Activated B cell treated with CpG ODN at 0.5 μM for 24 hours (primary cell): ENCODE measurements at regions not wholly inside any gene's neighbourhood (a gene's known extent, or its start where the extent isn't known, plus 50 kb on each side); places are given as distances from the start of the nearest gene placed in this dataset.

Source experiments
- ATAC-seq: fragments of 200-7000 bp; cut with Tn5 transposase; one replicate; pipeline ENCODE4 v1.10.0; 2021; ENCODE audit warnings: low read depth, mild to moderate bottlenecking, moderate library complexity
- CTCF ChIA-PET: fragments of 350-600 bp; sonication (Branson Sonifier 250); formaldehyde crosslinking; loops from one replicate; lab custom pipeline; 2021; ENCODE audit warnings: antibody characterized with exemption; lab: Charles Lee
- POLR2A ChIA-PET: fragments of 350-600 bp; sonication (Branson Sonifier 250); formaldehyde crosslinking; loops from one replicate; lab custom pipeline; 2021; ENCODE audit warnings: antibody characterized with exemption; lab: Charles Lee
- DNase-seq: peaks from one replicate; pipeline ENCODE4 v3.0.0; 2022
- H3K27ac Mint-ChIP-seq: one replicate; pipeline ENCODE4 v1.8.0; 2020; ENCODE audit warnings: mixed read lengths
- H3K27me3 Mint-ChIP-seq: one replicate; pipeline ENCODE4 v1.8.0; 2021; ENCODE audit warnings: mixed read lengths
- H3K36me3 Mint-ChIP-seq: one replicate; pipeline ENCODE4 v1.8.0; 2021; ENCODE audit warnings: low read depth, mixed read lengths
- H3K4me1 Mint-ChIP-seq: one replicate; pipeline ENCODE4 v1.8.0; 2021; ENCODE audit warnings: mixed read lengths
- H3K4me3 Mint-ChIP-seq: one replicate; pipeline ENCODE4 v1.8.0; 2020; ENCODE audit warnings: mild to moderate bottlenecking, mixed read lengths
- H3K9me3 Mint-ChIP-seq: one replicate; pipeline ENCODE4 v1.8.0; 2020; ENCODE audit warnings: mixed read lengths
- CTCF ChIP-seq: fragments of 200-600 bp; IDR thresholded peaks from one replicate; pipeline ENCODE4 v1.8.0; 2022; ENCODE audit warnings: antibody characterized with exemption, mild to moderate bottlenecking
- intact Hi-C: fragments of 100-400 bp; cut with micrococcal nuclease; formaldehyde crosslinking; loops from one replicate; pipeline ENCODE4 v1.15.1; 2024

- Mint-ChIP-seq H3K36me3 (no peaks in the 10 kb centered on the region), H3K4me1 (peaks cover 24% of the 10 kb centered on the region), H3K27me3 (peaks cover 4% of the 10 kb centered on the region), H3K4me3 (peak overlapping the region; percentile 80), H3K27ac (peak overlapping the region; percentile 90), H3K9me3 (no peaks in the 10 kb centered on the region)
- ATAC-seq, result peak; percentile 91
- no peak for TF ChIP-seq CTCF
- DNase-seq, result peak; percentile 82
- intact Hi-C loops, result loop anchor here (1.0 to 5.0 kb wide), 10 partner anchors 29 to 245 kb away; partner anchors contain the start of gene IER5L
- ChIA-PET CTCF (interaction anchor here (0.8 to 2.1 kb wide), 8 partner anchors 63 to 252 kb away, joined by 3 to 10 read pairs (median 4); no protein-coding TSS in a partner anchor), POLR2A (interaction anchor here (0.6 to 3.4 kb wide), 15 partner anchors 21 to 1196 kb away, joined by 3 to 33 read pairs (median 7); partner anchors contain the start of genes DOLPP1, IER5L and NTMT1)
These were observed 205.8 kb upstream of the IER5L start for GRCh38 chr9:129383561-129384490.

- intact Hi-C loops, result loop anchor here (1.0 to 5.0 kb wide), 10 partner anchors 30 to 244 kb away; partner anchors contain the start of gene IER5L
These were observed 205.0 kb upstream of the IER5L start for GRCh38 chr9:129383019-129383560.

GRCh38 chr9:129382281-129383018, 204.4 kb upstream of the IER5L start:
- peaks cover 5% of the 10 kb centered on the region for H3K27me3 Mint-ChIP-seq
- no peak for TF ChIP-seq CTCF
- no peaks in the 10 kb centered on the region for H3K36me3 Mint-ChIP-seq
- intact Hi-C loops, result loop anchor here (1.0 to 5.0 kb wide), 10 partner anchors 31 to 243 kb away; partner anchors contain the start of gene IER5L
- ATAC-seq (no peak), DNase-seq (no peak)
- H3K4me1 Mint-ChIP-seq, result peaks cover 24% of the 10 kb centered on the region
- H3K27ac Mint-ChIP-seq, result no peak overlapping the region
- ChIA-PET CTCF (interaction anchor here (1.7 to 2.1 kb wide), 2 partner anchors 242 to 243 kb away, joined by 6 to 10 read pairs; no protein-coding TSS in a partner anchor), POLR2A (interaction anchor here (0.5 to 3.4 kb wide), 14 partner anchors 17 to 420 kb away, joined by 3 to 33 read pairs (median 8); partner anchors contain the start of genes IER5L and NTMT1)
- no peaks in the 10 kb centered on the region for H3K9me3 Mint-ChIP-seq
- peak overlapping the region; percentile 80 for H3K4me3 Mint-ChIP-seq

More at GRCh38 chr9:129383019-129383560, 205.0 kb upstream of the IER5L start:
- ATAC-seq (peak; percentile 3), DNase-seq (no peak)
- no peak overlapping the region for H3K27ac Mint-ChIP-seq
- ChIA-PET CTCF (interaction anchor here (0.8 to 2.1 kb wide), 7 partner anchors 62 to 244 kb away, joined by 3 to 10 read pairs (median 4); no protein-coding TSS in a partner anchor), POLR2A (interaction anchor here (0.6 to 3.4 kb wide), 18 partner anchors 16 to 1191 kb away, joined by 3 to 33 read pairs (median 6); partner anchors contain the start of genes DOLPP1, IER5L and NTMT1)
- H3K4me3 Mint-ChIP-seq, result peak overlapping the region; percentile 80
- H3K4me1 Mint-ChIP-seq, result peaks cover 24% of the 10 kb centered on the region
- H3K36me3 Mint-ChIP-seq, result no peaks in the 10 kb centered on the region
- no peak for TF ChIP-seq CTCF
- H3K27me3 Mint-ChIP-seq, result peaks cover 4% of the 10 kb centered on the region
- no peaks in the 10 kb centered on the region for H3K9me3 Mint-ChIP-seq

- Mint-ChIP-seq H3K27me3 (peaks cover 5% of the 10 kb centered on the region), H3K4me1 (peaks cover 24% of the 10 kb centered on the region), H3K4me3 (no peak overlapping the region), H3K36me3 (no peaks in the 10 kb centered on the region), H3K9me3 (no peaks in the 10 kb centered on the region), H3K27ac (no peak overlapping the region)
- POLR2A ChIA-PET, result interaction anchor here (2.7 kb wide), 1 partner anchor 242 kb away, joined by 27 read pairs; no protein-coding TSS in a partner anchor
- intact Hi-C loops, result loop anchor here (5.0 kb wide), 2 partner anchors 44 to 226 kb away; no protein-coding TSS in a partner anchor
- no peak for TF ChIP-seq CTCF
- DNase-seq (no peak), ATAC-seq (no peak)
- CTCF ChIA-PET, result no interaction called here
These were observed 203.5 kb upstream of the IER5L start for GRCh38 chr9:129381481-129381957.
